ENCODE measurements at regions not wholly inside any gene's neighbourhood (a gene's known extent, or its start where the extent isn't known, plus 50 kb on each side); places are given as distances from the start of the nearest gene placed in this dataset.

GRCh38 chr10:3473271-3473670, 300.7 kb upstream of the PITRM1 start:
- TF ChIP-seq EZH2 (IDR thresholded peaks at IDR 0.05; ENCODE audit: borderline replicate concordance, insufficient read depth, low read depth, low read length, poor library complexity, severe bottlenecking): no peak
- TF ChIP-seq, protein P1, sequence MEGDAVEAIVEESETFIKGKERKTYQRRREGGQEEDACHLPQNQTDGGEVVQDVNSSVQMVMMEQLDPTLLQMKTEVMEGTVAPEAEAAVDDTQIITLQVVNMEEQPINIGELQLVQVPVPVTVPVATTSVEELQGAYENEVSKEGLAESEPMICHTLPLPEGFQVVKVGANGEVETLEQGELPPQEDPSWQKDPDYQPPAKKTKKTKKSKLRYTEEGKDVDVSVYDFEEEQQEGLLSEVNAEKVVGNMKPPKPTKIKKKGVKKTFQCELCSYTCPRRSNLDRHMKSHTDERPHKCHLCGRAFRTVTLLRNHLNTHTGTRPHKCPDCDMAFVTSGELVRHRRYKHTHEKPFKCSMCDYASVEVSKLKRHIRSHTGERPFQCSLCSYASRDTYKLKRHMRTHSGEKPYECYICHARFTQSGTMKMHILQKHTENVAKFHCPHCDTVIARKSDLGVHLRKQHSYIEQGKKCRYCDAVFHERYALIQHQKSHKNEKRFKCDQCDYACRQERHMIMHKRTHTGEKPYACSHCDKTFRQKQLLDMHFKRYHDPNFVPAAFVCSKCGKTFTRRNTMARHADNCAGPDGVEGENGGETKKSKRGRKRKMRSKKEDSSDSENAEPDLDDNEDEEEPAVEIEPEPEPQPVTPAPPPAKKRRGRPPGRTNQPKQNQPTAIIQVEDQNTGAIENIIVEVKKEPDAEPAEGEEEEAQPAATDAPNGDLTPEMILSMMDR (IDR thresholded peaks at IDR 0.05): no peak

Data from B cell (primary cell).